HG02852 (cell line): ENCODE measurements at regions not wholly inside any gene's neighbourhood (a gene's known extent, or its start where the extent isn't known, plus 50 kb on each side); places are given as distances from the start of the nearest gene placed in this dataset.
"Not testable (repeated sequence)": the region's sequence is repeated elsewhere in the genome, so short reads cannot be mapped to it uniquely, and the experiment has no call there.

Source experiments
- ATAC-seq: cut with Tn5 transposase; IDR thresholded peaks from one replicate; pipeline ENCODE4 v1.9.1; 2021; ENCODE audit warnings: mild to moderate bottlenecking, moderate library complexity; ENCODE audit not compliant: unreplicated experiment

GRCh38 chr6:58342287-58342686 lies 1024.9 kb downstream of the PRIM2 start:
- not testable (repeated sequence) for ATAC-seq

GRCh38 chr6:58347534-58347933 lies 1030.1 kb downstream of the PRIM2 start:
- not testable (repeated sequence) for ATAC-seq

GRCh38 chr6:58351619-58352018 lies 1034.2 kb downstream of the PRIM2 start:
- not testable (repeated sequence) for ATAC-seq

GRCh38 chr6:58358452-58358851 lies 1041.0 kb downstream of the PRIM2 start:
- ATAC-seq = not testable (repeated sequence)

- not testable (repeated sequence) for ATAC-seq
Observed at GRCh38 chr6:58365856-58366255, 1048.4 kb downstream of the PRIM2 start.

- not testable (repeated sequence) for ATAC-seq
Observed at GRCh38 chr6:58406659-58407058, 1089.2 kb downstream of the PRIM2 start.

GRCh38 chr6:58419321-58419720 lies 1101.9 kb downstream of the PRIM2 start:
- no peak for ATAC-seq
